Endodermal cell (in vitro differentiated cells): ENCODE measurements at regions not wholly inside any gene's neighbourhood (a gene's known extent, or its start where the extent isn't known, plus 50 kb on each side); places are given as distances from the start of the nearest gene placed in this dataset.
"Not testable (repeated sequence)": the region's sequence is repeated elsewhere in the genome, so short reads cannot be mapped to it uniquely, and the experiment has no call there.

Source experiments
- DNase-seq: peaks from one replicate; pipeline ENCODE4 v3.0.0-alpha.2; 2017
- H3K27ac ChIP-seq: 2 replicates; pipeline ENCODE4 v1.5.1; 2013; ENCODE audit warnings: mild to moderate bottlenecking, low read depth, low read length, moderate library complexity
- H3K27me3 ChIP-seq: 2 replicates; pipeline ENCODE4 v1.6.1; 2013; ENCODE audit warnings: mild to moderate bottlenecking, low read length, moderate library complexity; ENCODE audit not compliant: insufficient read depth, control insufficient read depth, poor library complexity, severe bottlenecking
- H3K36me3 ChIP-seq: 2 replicates; pipeline ENCODE4 v1.7.0; 2013; ENCODE audit warnings: mild to moderate bottlenecking, low read length, moderate library complexity; ENCODE audit not compliant: control insufficient read depth, insufficient read depth
- H3K4me1 ChIP-seq: one replicate; pipeline ENCODE4 v1.7.0; 2013; ENCODE audit warnings: low read length; ENCODE audit not compliant: control insufficient read depth, insufficient read depth
- H3K4me3 ChIP-seq: 2 replicates; pipeline ENCODE4 v1.5.1; 2013; ENCODE audit warnings: mild to moderate bottlenecking, low read length, moderate library complexity
- H3K9ac ChIP-seq: 2 replicates; pipeline ENCODE4 v1.6.1; 2013; ENCODE audit warnings: mild to moderate bottlenecking, low read length, moderate library complexity; ENCODE audit not compliant: poor library complexity, severe bottlenecking; ENCODE audit errors: extremely low read depth
- H3K9me3 ChIP-seq: 2 replicates; pipeline ENCODE4 v1.6.1; 2013; ENCODE audit warnings: mild to moderate bottlenecking, low read length, moderate library complexity; ENCODE audit not compliant: control insufficient read depth
- H3K27ac Mint-ChIP-seq: 2 replicates; pipeline ENCODE4 v1.8.0; 2020; ENCODE audit warnings: mixed read lengths
- H3K27me3 Mint-ChIP-seq: 2 replicates; pipeline ENCODE4 v1.8.0; 2021; ENCODE audit warnings: mild to moderate bottlenecking, mixed read lengths; ENCODE audit not compliant: insufficient read depth
- H3K36me3 Mint-ChIP-seq: 2 replicates; pipeline ENCODE4 v1.8.0; 2020; ENCODE audit warnings: low read depth, mixed read lengths
- H3K4me1 Mint-ChIP-seq: 2 replicates; pipeline ENCODE4 v1.8.0; 2020; ENCODE audit warnings: mixed read lengths
- H3K4me3 Mint-ChIP-seq: 2 replicates; pipeline ENCODE4 v1.8.0; 2020; ENCODE audit warnings: mild to moderate bottlenecking, moderate library complexity, mixed read lengths
- H3K9me3 Mint-ChIP-seq: 2 replicates; pipeline ENCODE4 v1.8.0; 2020; ENCODE audit warnings: mild to moderate bottlenecking, mixed read lengths
- CTCF ChIP-seq: fragments of 200-600 bp; sonication (generic); conservative IDR thresholded peaks from 2 replicates; pipeline ENCODE4 v1.5.0; 2021; ENCODE audit warnings: antibody characterized with exemption, mild to moderate bottlenecking
- WGBS, 2 experiments: methylation state at CpG; one replicate each; pipeline versions ENCODE4 v1.1.5 to v1.1.7; 2013; ENCODE audit warnings: missing lambda C conversion rate in 2 of 2, mixed read lengths in 1 of 2; ENCODE audit not compliant: insufficient coverage in 1 of 2, insufficient read length in 1 of 2; 5-methylcytosine and 5-hydroxymethylcytosine counted together

DNA sequence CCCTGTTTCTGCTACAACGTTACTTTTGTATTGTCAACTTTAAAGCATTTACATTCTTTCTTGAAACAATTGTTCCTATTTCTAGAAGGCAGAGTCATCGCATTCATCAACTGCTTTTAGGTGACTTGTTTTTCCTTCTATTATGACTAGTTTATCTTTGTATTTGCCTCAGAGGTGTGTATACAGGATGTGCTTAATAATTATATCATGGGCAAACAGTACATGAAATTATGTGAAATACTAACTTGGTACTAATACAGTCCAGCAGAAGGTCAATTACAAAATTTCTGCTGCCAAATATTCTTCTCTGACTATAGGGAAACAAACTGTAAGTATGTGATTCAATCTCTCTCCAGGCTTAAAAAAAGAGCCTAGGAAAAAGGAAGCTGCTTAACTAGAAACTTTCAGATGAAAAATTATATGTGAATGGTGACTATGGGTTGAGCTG is 101.6 kb downstream of the C4BPA start:
- Histone ChIP-seq H3K36me3 (no peaks in the 10 kb centered on the region), H3K4me1 (no peaks in the 10 kb centered on the region), H3K27me3 (no peaks in the 10 kb centered on the region), H3K4me3 (no peak overlapping the region), H3K9me3 (peaks cover 5% of the 10 kb centered on the region), H3K27ac (no peak overlapping the region), H3K9ac (no peak overlapping the region)
- peaks cover 33% of the 10 kb centered on the region for H3K9me3 Mint-ChIP-seq
- 69 to 100% methylated on average over 1 to 2 of the region's 2 CpGs for WGBS, 2 experiments
- peaks cover 4% of the 10 kb centered on the region for H3K36me3 Mint-ChIP-seq
- no peak overlapping the region for H3K27ac Mint-ChIP-seq
- no peak overlapping the region for H3K4me3 Mint-ChIP-seq
- H3K4me1 Mint-ChIP-seq = no peaks in the 10 kb centered on the region
- no peak for TF ChIP-seq CTCF
- no peak for DNase-seq
- no peaks in the 10 kb centered on the region for H3K27me3 Mint-ChIP-seq

- not testable (repeated sequence) for H3K4me1 Mint-ChIP-seq
Observed at GRCh38 chr1:207208691-207209090, 104.7 kb downstream of the C4BPA start.

DNA sequence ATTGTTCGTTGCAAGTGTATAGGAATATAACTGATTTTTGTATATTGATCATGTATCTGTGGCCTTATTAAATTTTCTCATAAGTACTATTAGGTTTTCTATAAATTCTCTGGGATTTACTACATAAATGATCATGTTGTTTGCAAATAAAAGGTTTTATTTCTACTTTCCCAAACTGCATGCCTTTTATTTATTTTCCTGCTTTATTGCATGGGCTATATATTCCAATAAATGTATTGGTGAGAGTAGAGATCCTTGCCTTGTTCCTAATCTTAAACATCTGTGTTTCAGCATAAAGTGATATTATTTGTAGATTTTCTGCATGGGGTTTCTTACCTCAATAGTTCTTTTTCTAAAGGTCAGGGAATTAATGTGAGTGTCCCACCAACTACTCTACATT is 107.0 kb upstream of the CD55 start:
- TF ChIP-seq CTCF = no peak
- H3K36me3 Mint-ChIP-seq = peaks cover 2% of the 10 kb centered on the region
- H3K27me3 Mint-ChIP-seq = no peaks in the 10 kb centered on the region
- Histone ChIP-seq H3K9ac (no peak overlapping the region), H3K4me1 (no peaks in the 10 kb centered on the region), H3K4me3 (no peak overlapping the region), H3K36me3 (no peaks in the 10 kb centered on the region), H3K27me3 (no peaks in the 10 kb centered on the region), H3K9me3 (peaks cover 12% of the 10 kb centered on the region), H3K27ac (no peak overlapping the region)
- no peak overlapping the region for H3K27ac Mint-ChIP-seq
- DNase-seq = no peak
- H3K4me3 Mint-ChIP-seq = no peak overlapping the region
- 90% methylated on average over 1 of the region's 1 CpG; no CpG with 5 or more reads in 1 of the 2 experiments for WGBS, 2 experiments
- peaks cover 19% of the 10 kb centered on the region for H3K9me3 Mint-ChIP-seq
- peaks cover 10% of the 10 kb centered on the region for H3K4me1 Mint-ChIP-seq

More at GRCh38 chr1:207208691-207209090, 104.7 kb downstream of the C4BPA start:
- not testable (repeated sequence) for H3K27me3 Mint-ChIP-seq, H3K27ac ChIP-seq, DNase-seq, H3K4me1 ChIP-seq, H3K4me3 Mint-ChIP-seq, H3K36me3 Mint-ChIP-seq, H3K27me3 ChIP-seq, H3K27ac Mint-ChIP-seq, H3K9me3 ChIP-seq, H3K36me3 ChIP-seq, H3K9ac ChIP-seq, H3K4me3 ChIP-seq
- H3K9me3 Mint-ChIP-seq = peaks cover 36% of the 10 kb centered on the region
- WGBS, 2 experiments = 88% methylated on average over 2 of the region's 2 CpGs; no CpG with 5 or more reads in 1 of the 2 experiments
